Astrocyte (in vitro differentiated cells and primary cell): ENCODE measurements at regions not wholly inside any gene's neighbourhood (a gene's known extent, or its start where the extent isn't known, plus 50 kb on each side); places are given as distances from the start of the nearest gene placed in this dataset.
A peak's percentile ranks its signal among the peaks of the same experiment; 100 is the strongest.

Source experiments
- DNase-seq: peaks from one replicate; pipeline ENCODE4 v3.0.0-alpha.2; 2010; ENCODE audit warnings: low read depth
- FAIRE-seq: peaks from 2 replicates; lab custom pipeline; 2011; peaks lifted over from hg19 to GRCh38; lab: Jason Lieb, UNC
- H2AFZ ChIP-seq: 2 replicates; pipeline ENCODE4 v1.6.0; 2012; ENCODE audit warnings: low read depth, low read length, inconsistent platforms
- H3K27ac ChIP-seq: 2 replicates; pipeline ENCODE4 v1.5.1; 2011; ENCODE audit warnings: low read depth, low read length, inconsistent platforms
- H3K27me3 ChIP-seq: 2 replicates; pipeline ENCODE4 v1.6.0; 2011; ENCODE audit warnings: low read length, inconsistent platforms; ENCODE audit not compliant: insufficient read depth
- H3K36me3 ChIP-seq: 2 replicates; pipeline ENCODE4 v1.5.1; 2011; ENCODE audit warnings: low read length, inconsistent platforms; ENCODE audit not compliant: insufficient read depth
- H3K4me1 ChIP-seq: 2 replicates; pipeline ENCODE4 v1.5.1; 2011; ENCODE audit warnings: low read length, inconsistent platforms; ENCODE audit not compliant: insufficient read depth
- H3K4me2 ChIP-seq: 2 replicates; pipeline ENCODE4 v1.6.0; 2012; ENCODE audit warnings: low read length, inconsistent platforms
- H3K4me3 ChIP-seq: 2 replicates; pipeline ENCODE4 v1.5.1; 2011; ENCODE audit warnings: low read depth, mild to moderate bottlenecking, low read length, inconsistent platforms; ENCODE audit not compliant: insufficient read depth
- H3K79me2 ChIP-seq: 2 replicates; pipeline ENCODE4 v1.6.0; 2012; ENCODE audit warnings: mild to moderate bottlenecking, low read length, inconsistent platforms; ENCODE audit not compliant: insufficient read depth
- H3K9ac ChIP-seq: 2 replicates; pipeline ENCODE4 v1.6.0; 2012; ENCODE audit warnings: mild to moderate bottlenecking, low read length, inconsistent platforms
- H3K9me3 ChIP-seq: 2 replicates; pipeline ENCODE4 v1.5.1; 2012; ENCODE audit warnings: low read depth, mild to moderate bottlenecking, low read length, inconsistent platforms; ENCODE audit not compliant: insufficient read depth
- H4K20me1 ChIP-seq: 2 replicates; pipeline ENCODE4 v1.6.0; 2012; ENCODE audit warnings: low read length, inconsistent platforms; ENCODE audit not compliant: insufficient read depth
- H3K27ac Mint-ChIP-seq: one replicate; pipeline ENCODE4 v1.8.0; 2021; ENCODE audit warnings: mild to moderate bottlenecking, mixed read lengths; ENCODE audit not compliant: unreplicated experiment
- H3K27me3 Mint-ChIP-seq: one replicate; pipeline ENCODE4 v1.8.0; 2021; ENCODE audit warnings: low read depth, mixed read lengths; ENCODE audit not compliant: unreplicated experiment
- H3K36me3 Mint-ChIP-seq: one replicate; pipeline ENCODE4 v1.8.0; 2021; ENCODE audit warnings: low read depth, mixed read lengths; ENCODE audit not compliant: unreplicated experiment
- H3K4me1 Mint-ChIP-seq: one replicate; pipeline ENCODE4 v1.8.0; 2021; ENCODE audit warnings: low read depth, mixed read lengths; ENCODE audit not compliant: unreplicated experiment
- H3K4me3 Mint-ChIP-seq: one replicate; pipeline ENCODE4 v1.8.0; 2021; ENCODE audit warnings: mild to moderate bottlenecking, moderate library complexity, mixed read lengths; ENCODE audit not compliant: unreplicated experiment
- H3K9me3 Mint-ChIP-seq: one replicate; pipeline ENCODE4 v1.8.0; 2021; ENCODE audit warnings: mild to moderate bottlenecking, mixed read lengths; ENCODE audit not compliant: unreplicated experiment
- CTCF ChIP-seq: IDR thresholded peaks from 2 replicates; pipeline ENCODE4 v1.5.1; 2011; ENCODE audit warnings: low read depth, mild to moderate bottlenecking, inconsistent platforms, low read length, moderate library complexity; ENCODE audit not compliant: insufficient read depth
- EZH2 ChIP-seq: IDR thresholded peaks from 2 replicates; pipeline ENCODE4 v1.6.1; 2012; ENCODE audit warnings: mild to moderate bottlenecking, low read length, inconsistent platforms; ENCODE audit not compliant: insufficient read depth

GRCh38 chr15:88393719-88394519 lies 73.3 kb downstream of the MRPL46 start:
- Histone ChIP-seq H3K9ac (no peak overlapping the region), H3K27ac (no peak overlapping the region), H4K20me1 (no peaks in the 10 kb centered on the region), H3K4me2 (no peak overlapping the region), H3K4me1 (peaks cover 4% of the 10 kb centered on the region), H3K27me3 (no peaks in the 10 kb centered on the region), H3K4me3 (no peak overlapping the region), H2AFZ (no peak overlapping the region), H3K9me3 (no peaks in the 10 kb centered on the region), H3K36me3 (no peaks in the 10 kb centered on the region), H3K79me2 (no peaks in the 10 kb centered on the region)
- TF ChIP-seq EZH2, result no peak
- TF ChIP-seq CTCF, result no peak
- peaks cover 3% of the 10 kb centered on the region for H3K9me3 Mint-ChIP-seq
- H3K4me3 Mint-ChIP-seq, result no peak overlapping the region
- H3K36me3 Mint-ChIP-seq, result no peaks in the 10 kb centered on the region
- DNase-seq, result peak; percentile 50
- H3K4me1 Mint-ChIP-seq, result peaks cover 7% of the 10 kb centered on the region
- H3K27ac Mint-ChIP-seq, result no peak overlapping the region
- peaks cover 9% of the 10 kb centered on the region for H3K27me3 Mint-ChIP-seq
- FAIRE-seq, result no peak

GRCh38 chr15:88391700-88392099 lies 75.5 kb downstream of the MRPL46 start:
- Mint-ChIP-seq H3K9me3 (peaks cover 3% of the 10 kb centered on the region), H3K36me3 (no peaks in the 10 kb centered on the region), H3K4me1 (peaks cover 10% of the 10 kb centered on the region), H3K27ac (no peak overlapping the region), H3K4me3 (no peak overlapping the region), H3K27me3 (peaks cover 9% of the 10 kb centered on the region)
- Histone ChIP-seq H2AFZ (no peak overlapping the region), H3K4me2 (no peak overlapping the region), H3K9ac (no peak overlapping the region), H3K27ac (no peak overlapping the region), H3K9me3 (no peaks in the 10 kb centered on the region), H3K79me2 (no peaks in the 10 kb centered on the region), H4K20me1 (no peaks in the 10 kb centered on the region), H3K4me1 (peaks cover 4% of the 10 kb centered on the region), H3K36me3 (no peaks in the 10 kb centered on the region), H3K4me3 (no peak overlapping the region), H3K27me3 (no peaks in the 10 kb centered on the region)
- DNase-seq (no peak), FAIRE-seq (no peak)
- TF ChIP-seq EZH2 (no peak), CTCF (no peak)

GRCh38 chr15:88391006-88391405 lies 76.2 kb downstream of the MRPL46 start:
- DNase-seq (no peak), FAIRE-seq (no peak)
- Histone ChIP-seq H3K79me2 (no peaks in the 10 kb centered on the region), H2AFZ (no peak overlapping the region), H3K27ac (no peak overlapping the region), H3K36me3 (no peaks in the 10 kb centered on the region), H3K4me3 (no peak overlapping the region), H3K9ac (no peak overlapping the region), H3K9me3 (no peaks in the 10 kb centered on the region), H4K20me1 (no peaks in the 10 kb centered on the region), H3K27me3 (no peaks in the 10 kb centered on the region), H3K4me2 (no peak overlapping the region), H3K4me1 (peaks cover 4% of the 10 kb centered on the region)
- TF ChIP-seq EZH2 (no peak), CTCF (no peak)
- H3K9me3 Mint-ChIP-seq, result peaks cover 3% of the 10 kb centered on the region
- no peak overlapping the region for H3K4me3 Mint-ChIP-seq
- H3K4me1 Mint-ChIP-seq, result peaks cover 7% of the 10 kb centered on the region
- no peaks in the 10 kb centered on the region for H3K36me3 Mint-ChIP-seq
- H3K27ac Mint-ChIP-seq, result no peak overlapping the region
- peaks cover 9% of the 10 kb centered on the region for H3K27me3 Mint-ChIP-seq
